ENCODE measurements at regions not wholly inside any gene's neighbourhood (a gene's known extent, or its start where the extent isn't known, plus 50 kb on each side); places are given as distances from the start of the nearest gene placed in this dataset.

- TF ChIP-seq, protein P1, sequence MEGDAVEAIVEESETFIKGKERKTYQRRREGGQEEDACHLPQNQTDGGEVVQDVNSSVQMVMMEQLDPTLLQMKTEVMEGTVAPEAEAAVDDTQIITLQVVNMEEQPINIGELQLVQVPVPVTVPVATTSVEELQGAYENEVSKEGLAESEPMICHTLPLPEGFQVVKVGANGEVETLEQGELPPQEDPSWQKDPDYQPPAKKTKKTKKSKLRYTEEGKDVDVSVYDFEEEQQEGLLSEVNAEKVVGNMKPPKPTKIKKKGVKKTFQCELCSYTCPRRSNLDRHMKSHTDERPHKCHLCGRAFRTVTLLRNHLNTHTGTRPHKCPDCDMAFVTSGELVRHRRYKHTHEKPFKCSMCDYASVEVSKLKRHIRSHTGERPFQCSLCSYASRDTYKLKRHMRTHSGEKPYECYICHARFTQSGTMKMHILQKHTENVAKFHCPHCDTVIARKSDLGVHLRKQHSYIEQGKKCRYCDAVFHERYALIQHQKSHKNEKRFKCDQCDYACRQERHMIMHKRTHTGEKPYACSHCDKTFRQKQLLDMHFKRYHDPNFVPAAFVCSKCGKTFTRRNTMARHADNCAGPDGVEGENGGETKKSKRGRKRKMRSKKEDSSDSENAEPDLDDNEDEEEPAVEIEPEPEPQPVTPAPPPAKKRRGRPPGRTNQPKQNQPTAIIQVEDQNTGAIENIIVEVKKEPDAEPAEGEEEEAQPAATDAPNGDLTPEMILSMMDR (IDR thresholded peaks at IDR 0.05; ENCODE audit: poor library complexity) = no peak
- no peak for TF ChIP-seq EZH2 (IDR thresholded peaks at IDR 0.05; ENCODE audit: borderline replicate concordance)
These were observed 163.2 kb upstream of the SPRED2 start for GRCh38 chr2:65595630-65596029.
